Chondrocyte (in vitro differentiated cells): ENCODE measurements at regions not wholly inside any gene's neighbourhood (a gene's known extent, or its start where the extent isn't known, plus 50 kb on each side); places are given as distances from the start of the nearest gene placed in this dataset.

ENCODE experiments used
- DNase-seq: peaks from one replicate; pipeline ENCODE4 v3.0.0; 2021; ENCODE audit warnings: mixed read lengths, low spot score
- H3K27ac Mint-ChIP-seq: one replicate; pipeline ENCODE4 v1.8.0; 2021; ENCODE audit warnings: mild to moderate bottlenecking, moderate library complexity, mixed read lengths; ENCODE audit not compliant: unreplicated experiment
- H3K27me3 Mint-ChIP-seq: 2 replicates; pipeline ENCODE4 v1.8.0; 2021; ENCODE audit warnings: low read depth, mixed read lengths
- H3K36me3 Mint-ChIP-seq: 2 replicates; pipeline ENCODE4 v1.8.0; 2021; ENCODE audit warnings: low read depth, mixed read lengths
- H3K4me1 Mint-ChIP-seq: 2 replicates; pipeline ENCODE4 v1.8.0; 2021; ENCODE audit warnings: low read depth, mild to moderate bottlenecking, mixed read lengths
- H3K4me3 Mint-ChIP-seq: one replicate; pipeline ENCODE4 v1.8.0; 2021; ENCODE audit warnings: mild to moderate bottlenecking, moderate library complexity, mixed read lengths; ENCODE audit not compliant: unreplicated experiment
- H3K9me3 Mint-ChIP-seq: 2 replicates; pipeline ENCODE4 v1.8.0; 2021; ENCODE audit warnings: low read depth, mixed read lengths
- TF ChIP-seq, protein P1 (sequence below): fragments of 200-600 bp; sonication (generic); IDR thresholded peaks from 2 replicates; pipeline ENCODE4 v1.5.0; 2021; ENCODE audit warnings: antibody characterized with exemption, mild to moderate bottlenecking, moderate library complexity

DNA sequence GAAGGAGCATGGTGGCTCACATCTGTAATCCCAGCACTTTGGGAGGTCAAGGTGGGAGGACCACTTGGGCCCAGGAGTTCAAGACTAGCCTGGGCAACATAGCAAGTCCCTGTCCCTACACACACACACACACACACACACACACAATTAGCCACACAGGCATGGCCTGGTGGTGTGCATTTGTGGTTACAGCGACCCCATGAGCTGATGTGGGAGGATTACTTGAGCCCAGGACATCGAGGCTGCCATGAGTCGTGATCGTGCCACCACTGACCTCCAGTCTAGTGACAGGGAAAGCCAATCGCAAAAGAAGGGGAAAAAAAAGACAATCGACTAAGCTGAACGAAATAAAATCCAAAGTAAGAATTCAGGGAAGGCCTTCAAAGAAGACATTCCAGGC is 67.9 kb downstream of the TBX3 start:
- Mint-ChIP-seq H3K9me3 (peaks cover 10% of the 10 kb centered on the region), H3K4me1 (no peaks in the 10 kb centered on the region), H3K27me3 (peaks cover 4% of the 10 kb centered on the region), H3K27ac (no peak overlapping the region), H3K4me3 (no peak overlapping the region), H3K36me3 (no peaks in the 10 kb centered on the region)
- TF ChIP-seq, protein P1, sequence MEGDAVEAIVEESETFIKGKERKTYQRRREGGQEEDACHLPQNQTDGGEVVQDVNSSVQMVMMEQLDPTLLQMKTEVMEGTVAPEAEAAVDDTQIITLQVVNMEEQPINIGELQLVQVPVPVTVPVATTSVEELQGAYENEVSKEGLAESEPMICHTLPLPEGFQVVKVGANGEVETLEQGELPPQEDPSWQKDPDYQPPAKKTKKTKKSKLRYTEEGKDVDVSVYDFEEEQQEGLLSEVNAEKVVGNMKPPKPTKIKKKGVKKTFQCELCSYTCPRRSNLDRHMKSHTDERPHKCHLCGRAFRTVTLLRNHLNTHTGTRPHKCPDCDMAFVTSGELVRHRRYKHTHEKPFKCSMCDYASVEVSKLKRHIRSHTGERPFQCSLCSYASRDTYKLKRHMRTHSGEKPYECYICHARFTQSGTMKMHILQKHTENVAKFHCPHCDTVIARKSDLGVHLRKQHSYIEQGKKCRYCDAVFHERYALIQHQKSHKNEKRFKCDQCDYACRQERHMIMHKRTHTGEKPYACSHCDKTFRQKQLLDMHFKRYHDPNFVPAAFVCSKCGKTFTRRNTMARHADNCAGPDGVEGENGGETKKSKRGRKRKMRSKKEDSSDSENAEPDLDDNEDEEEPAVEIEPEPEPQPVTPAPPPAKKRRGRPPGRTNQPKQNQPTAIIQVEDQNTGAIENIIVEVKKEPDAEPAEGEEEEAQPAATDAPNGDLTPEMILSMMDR: no peak
- DNase-seq: no peak

DNA sequence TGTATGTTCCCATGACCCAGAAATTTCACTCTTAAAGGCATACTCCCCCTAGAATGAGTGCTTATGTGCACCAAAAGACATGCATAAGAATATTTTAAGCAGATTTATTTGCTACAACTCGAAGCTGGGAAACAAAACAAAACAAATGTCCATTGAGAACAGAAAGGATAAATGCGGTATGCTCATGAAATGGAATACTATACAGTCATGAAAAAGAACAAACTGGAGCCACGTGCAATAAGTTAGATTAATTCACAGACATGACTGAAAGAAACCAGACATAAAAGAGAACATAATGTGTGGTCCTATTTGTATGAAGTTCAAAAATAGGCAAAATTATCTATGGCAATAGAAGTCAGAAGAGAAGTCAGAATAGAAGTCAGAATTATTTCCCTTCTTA is 69.9 kb downstream of the TBX3 start:
- H3K4me3 Mint-ChIP-seq: no peak overlapping the region
- no peak for DNase-seq
- H3K9me3 Mint-ChIP-seq: peaks cover 10% of the 10 kb centered on the region
- no peaks in the 10 kb centered on the region for H3K4me1 Mint-ChIP-seq
- no peaks in the 10 kb centered on the region for H3K36me3 Mint-ChIP-seq
- peaks cover 4% of the 10 kb centered on the region for H3K27me3 Mint-ChIP-seq
- TF ChIP-seq, protein P1: no peak
- no peak overlapping the region for H3K27ac Mint-ChIP-seq

DNA sequence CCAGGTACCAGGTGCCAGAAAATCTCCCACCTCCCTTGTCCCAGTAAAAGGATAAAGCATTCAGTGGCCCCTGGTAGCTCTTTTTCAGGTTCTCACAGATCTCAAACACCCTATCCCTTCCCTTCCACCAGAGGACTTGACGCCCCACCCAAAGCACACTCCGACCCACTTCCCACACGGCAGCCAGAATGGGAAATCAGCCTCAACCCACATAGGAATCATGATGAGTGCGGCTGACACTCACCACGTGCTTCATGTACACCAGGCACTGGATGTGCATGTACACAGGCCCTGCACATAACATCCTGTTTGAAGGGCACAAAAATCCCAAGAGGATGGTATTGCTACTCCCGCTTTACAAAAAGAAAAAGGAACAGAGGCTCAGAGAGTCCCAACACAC is 71.9 kb downstream of the TBX3 start:
- DNase-seq: no peak
- Mint-ChIP-seq H3K4me3 (no peak overlapping the region), H3K27me3 (peaks cover 4% of the 10 kb centered on the region), H3K36me3 (no peaks in the 10 kb centered on the region), H3K9me3 (peaks cover 13% of the 10 kb centered on the region), H3K4me1 (no peaks in the 10 kb centered on the region), H3K27ac (no peak overlapping the region)
- TF ChIP-seq, protein P1: no peak

DNA sequence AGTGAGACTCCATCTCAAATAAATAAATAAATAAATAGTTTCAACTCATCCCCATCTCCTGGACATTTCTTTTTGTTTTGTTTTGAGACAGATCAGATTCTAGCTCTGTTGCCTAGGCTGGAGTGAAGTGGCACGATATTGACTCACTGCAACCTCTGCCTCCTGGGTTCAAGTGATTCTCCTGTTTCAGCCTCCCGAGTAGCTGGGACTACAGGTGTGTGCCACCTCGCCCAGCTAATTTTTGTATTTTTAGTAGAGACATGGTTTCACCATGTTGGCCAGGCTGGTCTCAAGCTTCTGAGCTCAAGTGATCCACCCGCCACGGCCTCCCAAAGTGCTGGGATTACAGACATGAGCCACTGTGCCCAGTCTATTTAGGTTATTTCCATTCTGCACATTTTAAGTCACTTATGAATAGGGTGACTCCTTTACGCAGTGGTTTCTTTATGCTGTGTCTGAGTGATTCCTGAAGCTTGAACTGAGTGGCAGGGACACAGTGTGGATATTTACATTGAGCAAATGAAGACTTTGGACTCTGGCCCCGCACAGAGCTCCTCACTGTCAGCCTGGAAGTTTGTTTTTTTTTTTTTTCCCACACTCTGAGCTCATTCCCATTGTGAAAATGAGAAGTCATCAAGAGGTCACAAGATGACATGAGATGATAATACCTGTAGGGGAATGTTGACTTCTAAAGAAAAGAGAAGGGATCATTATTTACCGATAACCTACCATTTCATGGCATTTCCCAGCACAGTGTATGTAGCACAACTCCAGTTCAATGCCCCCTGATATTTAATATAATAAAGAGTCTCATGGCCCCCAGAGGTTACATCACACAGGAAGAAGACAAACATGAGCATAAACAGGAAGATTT is 72.6 kb downstream of the TBX3 start:
- no peak overlapping the region for H3K27ac Mint-ChIP-seq
- no peak for DNase-seq
- H3K4me3 Mint-ChIP-seq: no peak overlapping the region
- H3K36me3 Mint-ChIP-seq: no peaks in the 10 kb centered on the region
- H3K27me3 Mint-ChIP-seq: peaks cover 4% of the 10 kb centered on the region
- TF ChIP-seq, protein P1: no peak
- H3K4me1 Mint-ChIP-seq: no peaks in the 10 kb centered on the region
- H3K9me3 Mint-ChIP-seq: peaks cover 13% of the 10 kb centered on the region

DNA sequence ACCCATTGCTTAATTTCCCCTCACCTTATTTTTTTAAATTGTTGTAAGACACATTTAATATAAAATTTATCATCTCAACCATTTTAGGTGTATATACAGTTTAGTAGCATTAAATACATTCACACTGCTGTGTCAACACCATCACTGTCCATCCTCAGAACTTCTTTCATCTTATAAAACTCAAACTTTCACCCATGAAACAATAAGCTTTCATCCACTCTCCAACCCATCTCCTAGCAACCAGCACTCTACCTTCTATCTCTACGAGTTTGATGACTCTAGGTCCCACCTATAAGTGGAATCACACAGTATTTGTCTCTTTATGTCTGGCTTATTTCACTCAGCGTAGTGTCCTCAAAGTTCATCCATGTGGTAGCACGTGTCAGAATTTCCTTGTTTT is 75.5 kb downstream of the TBX3 start:
- no peak overlapping the region for H3K4me3 Mint-ChIP-seq
- peaks cover 3% of the 10 kb centered on the region for H3K9me3 Mint-ChIP-seq
- TF ChIP-seq, protein P1: no peak
- H3K27ac Mint-ChIP-seq: no peak overlapping the region
- H3K4me1 Mint-ChIP-seq: no peaks in the 10 kb centered on the region
- H3K27me3 Mint-ChIP-seq: peaks cover 5% of the 10 kb centered on the region
- no peak for DNase-seq
- H3K36me3 Mint-ChIP-seq: no peaks in the 10 kb centered on the region
